Stimulated activated CD8-positive, alpha-beta memory T cell treated with anti-CD3 and anti-CD28 coated beads, Interleukin-15, amount 100 ng/mL, for 4 hours (primary cell): ENCODE measurements at regions not wholly inside any gene's neighbourhood (a gene's known extent, or its start where the extent isn't known, plus 50 kb on each side); places are given as distances from the start of the nearest gene placed in this dataset.
A peak's percentile ranks its signal among the peaks of the same experiment; 100 is the strongest.
"Not testable (repeated sequence)": the region's sequence is repeated elsewhere in the genome, so short reads cannot be mapped to it uniquely, and the experiment has no call there.

ENCODE experiments used
- DNase-seq, 2 donors: peaks; one replicate each; pipeline ENCODE4 v3.0.0-alpha.2; 2020; ENCODE audit warnings: low read depth in 2 of 2

GRCh38 chr5:90285581-90285980, 124.0 kb downstream of the CETN3 start:
- DNase-seq, result no peak

GRCh38 chr5:90284375-90284774, 125.2 kb downstream of the CETN3 start:
- no peak for DNase-seq

GRCh38 chr5:90279091-90279490, 130.5 kb downstream of the CETN3 start:
- no peak for DNase-seq

GRCh38 chr5:90274216-90274615, 135.3 kb downstream of the CETN3 start:
- DNase-seq, result no peak

GRCh38 chr5:90267646-90268045, 141.9 kb downstream of the CETN3 start:
- DNase-seq, result no peak

GRCh38 chr5:90265545-90265857, 144.1 kb downstream of the CETN3 start:
- DNase-seq, result no peak

GRCh38 chr5:90264689-90265544, 144.6 kb downstream of the CETN3 start:
- DNase-seq, result peak in 1 of 2 donors; percentile 2

- no peak for DNase-seq
These were observed 146.3 kb downstream of the CETN3 start for GRCh38 chr5:90263102-90263820.

- no peak for DNase-seq
These were observed 158.1 kb downstream of the CETN3 start for GRCh38 chr5:90251447-90251846.

GRCh38 chr5:90248640-90249039, 160.9 kb downstream of the CETN3 start:
- no peak for DNase-seq

GRCh38 chr5:90243848-90244247, 165.7 kb downstream of the CETN3 start:
- not testable (repeated sequence) for DNase-seq

GRCh38 chr5:90233476-90233875, 176.1 kb downstream of the CETN3 start:
- DNase-seq, result no peak

GRCh38 chr5:90231688-90232087, 177.9 kb downstream of the CETN3 start:
- no peak for DNase-seq

- DNase-seq, result no peak
These were observed 181.9 kb downstream of the CETN3 start for GRCh38 chr5:90227683-90228082.

GRCh38 chr5:90226433-90227099, 183.0 kb downstream of the CETN3 start:
- DNase-seq, result no peak

- DNase-seq, result no peak
These were observed 185.2 kb downstream of the CETN3 start for GRCh38 chr5:90224342-90224741.

GRCh38 chr5:90223756-90224155, 185.8 kb downstream of the CETN3 start:
- DNase-seq, result no peak

- no peak for DNase-seq
These were observed 187.6 kb downstream of the CETN3 start for GRCh38 chr5:90221951-90222350.

GRCh38 chr5:90220554-90220953, 189.0 kb downstream of the CETN3 start:
- no peak for DNase-seq

- no peak for DNase-seq
These were observed 194.6 kb downstream of the CETN3 start for GRCh38 chr5:90214991-90215390.

- DNase-seq, result not testable (repeated sequence)
These were observed 201.2 kb downstream of the CETN3 start for GRCh38 chr5:90208323-90208722.

- DNase-seq, result no peak
These were observed 207.6 kb downstream of the CETN3 start for GRCh38 chr5:90201923-90202322.
